SKM-1 (cell line): ENCODE measurements at regions not wholly inside any gene's neighbourhood (a gene's known extent, or its start where the extent isn't known, plus 50 kb on each side); places are given as distances from the start of the nearest gene placed in this dataset.

ENCODE experiments used
- DNase-seq: peaks from one replicate; lab custom pipeline; 2025; ENCODE audit not compliant: unreplicated experiment; lab: John Stamatoyannopoulos, UW

DNA sequence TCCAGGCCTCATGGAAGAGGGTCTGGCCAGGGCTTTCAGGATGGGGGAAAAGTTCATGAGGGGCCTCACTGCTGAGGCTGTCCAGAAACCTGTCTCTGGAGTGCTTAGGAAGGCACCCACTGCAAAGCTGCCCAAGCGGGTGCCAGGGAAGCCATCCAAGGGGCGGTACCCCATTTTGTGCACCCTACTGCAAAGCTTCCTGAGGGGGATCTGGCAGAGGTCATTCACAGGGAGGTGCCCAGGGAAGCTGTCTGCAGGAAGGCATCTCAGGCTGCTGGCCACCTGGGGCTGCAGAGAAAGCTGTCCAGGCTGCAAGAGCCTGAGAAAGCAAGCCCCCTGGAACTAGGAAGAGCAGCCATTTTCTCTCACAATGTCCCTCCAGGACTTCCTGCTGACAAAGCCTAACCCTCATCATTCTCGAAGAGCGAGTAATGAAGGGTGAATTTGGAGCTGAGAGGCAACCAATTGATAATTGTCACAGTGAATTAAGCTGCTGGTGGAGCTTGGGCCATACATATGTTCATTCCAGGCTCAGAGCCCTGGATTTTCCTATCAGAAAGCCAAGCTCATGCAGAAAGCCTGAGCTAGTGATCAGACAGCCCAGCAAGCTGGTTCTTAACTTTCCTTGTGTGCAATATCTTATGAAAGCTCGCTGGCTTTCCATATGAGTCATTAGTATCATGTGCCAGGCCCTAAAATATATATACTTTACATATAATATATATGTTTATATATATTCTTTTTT is 62.2 kb upstream of the SLC22A16 start:
- no peak for DNase-seq

DNA sequence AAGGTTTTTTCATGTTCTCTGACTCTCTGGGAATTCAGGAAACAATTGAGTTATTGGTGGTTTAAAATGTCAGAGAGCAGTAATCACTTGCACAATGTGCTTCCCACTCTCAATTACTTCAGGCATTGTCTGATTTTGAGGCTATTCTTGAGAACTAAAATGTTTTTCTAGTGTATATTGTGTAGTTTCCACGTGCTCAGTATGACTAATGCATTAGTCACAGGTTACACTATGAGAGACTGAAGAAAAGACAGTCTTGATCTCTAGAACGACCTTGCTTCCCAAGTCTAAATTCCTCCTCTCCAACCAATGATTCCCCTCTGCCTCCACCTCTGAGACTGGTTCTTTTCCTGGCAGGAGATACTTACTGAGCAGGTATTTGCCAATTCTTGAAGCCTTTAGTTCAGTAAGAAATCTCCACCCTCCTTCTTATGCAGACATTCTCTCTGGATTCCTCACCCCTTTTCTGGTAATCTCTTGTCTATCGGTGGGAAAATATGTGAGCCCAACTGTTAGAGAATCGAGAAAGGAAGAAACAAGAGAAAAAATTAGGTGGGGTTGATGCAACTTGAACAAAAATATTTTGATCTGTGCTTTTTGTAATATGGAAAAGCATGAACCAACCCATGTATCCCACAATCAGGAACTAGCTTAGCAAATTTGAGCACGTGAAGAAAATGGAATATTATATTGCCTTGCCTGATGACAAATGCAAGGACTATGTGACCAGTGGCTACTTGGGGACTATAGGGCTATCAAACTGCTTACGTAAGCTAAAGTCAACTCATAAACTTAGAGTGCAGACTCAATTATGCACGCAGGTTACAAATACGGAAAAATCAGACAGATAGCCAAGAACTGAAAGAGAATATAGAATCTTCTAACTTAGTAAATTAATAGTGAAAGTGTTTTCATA is 61.1 kb upstream of the SLC22A16 start:
- no peak for DNase-seq

DNA sequence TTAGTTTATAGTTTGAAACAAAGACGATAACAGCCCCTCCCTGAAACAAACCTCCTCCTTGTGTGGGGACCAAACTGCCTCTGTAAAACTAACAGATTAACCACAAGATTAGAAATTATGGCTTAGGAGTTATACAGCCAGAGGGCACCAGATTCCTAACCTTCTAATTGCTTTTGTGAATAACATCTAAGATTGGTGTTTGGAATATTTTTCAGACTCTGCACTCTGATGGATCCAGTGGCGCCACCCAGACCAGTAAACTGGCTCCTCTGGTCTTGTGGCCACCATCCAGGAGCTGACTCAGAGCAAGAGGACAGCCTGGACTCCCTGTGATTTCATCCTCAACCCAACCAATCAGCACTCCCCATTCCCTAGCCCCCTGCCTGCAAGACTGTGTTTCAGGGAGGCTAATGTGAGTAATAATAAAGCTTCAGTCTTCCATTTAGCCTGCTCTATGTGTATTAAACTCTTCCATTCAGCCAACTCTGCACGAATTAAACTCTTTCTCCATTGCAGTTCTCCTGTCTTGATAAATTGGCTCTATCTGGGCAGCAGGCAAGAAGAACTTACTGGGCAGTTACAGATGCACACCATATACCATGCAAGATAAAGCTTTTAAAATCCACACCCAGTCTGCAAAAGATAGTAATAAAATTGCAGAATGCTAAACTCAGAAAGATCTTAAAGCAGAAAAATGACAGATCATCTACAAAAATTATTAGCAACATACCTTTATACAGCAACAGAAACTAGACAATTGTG is 58.5 kb upstream of the SLC22A16 start:
- no peak for DNase-seq

DNA sequence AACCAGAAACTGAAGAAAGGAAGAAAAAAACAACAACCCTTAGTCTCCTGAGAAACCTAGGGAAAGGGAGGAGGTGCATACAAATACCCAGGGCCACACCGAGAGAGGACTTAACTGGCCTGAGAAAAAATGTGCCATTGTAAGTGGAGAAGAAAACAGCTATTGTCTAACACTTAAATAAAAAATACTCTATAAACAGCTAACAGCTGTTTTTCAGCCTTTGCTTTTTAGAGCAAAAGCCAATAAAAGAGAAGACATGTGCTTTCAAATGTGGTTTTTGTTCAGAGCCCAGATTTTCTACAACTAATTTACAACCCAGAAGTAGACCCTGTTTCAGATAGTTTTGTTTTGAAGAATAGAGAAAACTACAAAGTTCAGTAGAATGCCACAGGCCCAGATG is 56.0 kb upstream of the SLC22A16 start:
- no peak for DNase-seq

DNA sequence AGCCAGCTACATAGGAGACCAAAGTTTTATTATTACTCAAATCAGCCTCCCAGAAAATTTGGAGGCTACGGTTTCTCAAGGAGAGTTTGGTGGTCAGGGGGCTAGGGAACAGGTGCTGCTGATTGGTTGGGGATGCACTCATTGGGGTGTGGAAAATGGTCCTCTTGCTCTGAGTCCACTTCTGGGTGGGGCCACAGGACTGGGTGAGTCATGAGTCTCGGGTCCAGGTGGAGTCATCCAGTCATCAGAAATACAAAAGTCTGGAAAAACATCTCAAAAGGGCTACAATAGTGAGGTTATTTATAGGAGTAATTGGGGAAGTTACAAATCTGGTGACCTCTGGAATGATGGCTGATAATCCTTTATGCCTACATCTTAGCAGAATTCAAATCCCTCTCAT is 54.3 kb upstream of the SLC22A16 start:
- DNase-seq: no peak

DNA sequence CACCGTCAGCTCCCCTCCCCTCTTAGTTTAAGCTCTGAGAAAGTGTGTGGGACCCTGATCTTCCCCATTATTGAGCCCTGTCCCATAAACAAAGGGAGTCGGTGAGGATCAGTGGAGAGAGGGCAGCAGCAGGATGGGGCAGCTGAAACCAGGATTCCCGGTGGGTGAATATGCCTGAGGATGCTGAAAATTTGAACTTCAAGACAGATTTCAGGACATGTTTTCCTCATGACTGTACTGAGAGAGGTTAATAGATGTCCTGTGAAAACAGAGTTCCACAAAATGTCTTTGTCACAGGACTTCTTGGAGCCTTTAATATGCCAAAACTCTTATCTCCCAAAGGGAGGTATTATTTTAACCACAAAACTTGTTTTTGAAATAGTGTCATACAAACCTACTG is 53.5 kb upstream of the SLC22A16 start:
- DNase-seq: no peak

DNA sequence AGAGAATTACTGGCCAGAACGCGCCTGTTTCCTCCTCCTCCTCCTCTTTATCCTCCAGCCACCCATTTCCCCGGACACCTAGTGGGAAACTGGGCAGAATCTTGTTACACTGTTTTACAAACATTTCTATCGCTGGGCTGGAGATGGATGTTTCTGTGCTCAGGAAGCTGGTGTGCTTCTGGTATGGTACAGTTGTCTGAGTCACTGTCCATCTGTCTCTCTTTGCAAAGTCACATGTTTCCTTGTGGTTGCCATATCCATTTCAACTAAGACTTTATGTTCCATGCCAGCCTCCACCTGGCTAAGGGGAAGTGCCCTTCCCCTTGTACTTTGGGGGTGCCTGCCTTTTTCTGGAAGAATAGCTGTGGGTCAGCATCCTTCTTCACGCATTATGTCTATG is 52.9 kb upstream of the SLC22A16 start:
- DNase-seq: no peak

DNA sequence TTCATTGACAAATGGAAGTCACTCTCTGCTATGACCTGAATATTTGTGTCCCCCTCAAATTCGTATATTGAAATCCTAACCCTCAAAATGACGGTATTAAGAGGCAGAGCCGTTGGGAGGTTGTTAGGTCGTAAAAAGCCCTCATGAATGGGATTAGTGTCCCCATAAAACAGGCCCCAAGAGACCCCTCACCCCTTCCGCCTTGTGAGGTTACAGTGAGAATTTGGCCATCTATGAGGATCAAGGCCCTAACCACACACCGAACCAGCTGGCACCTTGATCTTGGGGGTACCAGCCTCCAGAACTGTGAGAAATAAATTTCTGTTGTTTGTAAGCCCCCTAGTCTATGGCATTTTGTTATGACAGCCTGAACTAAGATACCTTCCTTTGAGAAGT is 52.5 kb upstream of the SLC22A16 start:
- no peak for DNase-seq

DNA sequence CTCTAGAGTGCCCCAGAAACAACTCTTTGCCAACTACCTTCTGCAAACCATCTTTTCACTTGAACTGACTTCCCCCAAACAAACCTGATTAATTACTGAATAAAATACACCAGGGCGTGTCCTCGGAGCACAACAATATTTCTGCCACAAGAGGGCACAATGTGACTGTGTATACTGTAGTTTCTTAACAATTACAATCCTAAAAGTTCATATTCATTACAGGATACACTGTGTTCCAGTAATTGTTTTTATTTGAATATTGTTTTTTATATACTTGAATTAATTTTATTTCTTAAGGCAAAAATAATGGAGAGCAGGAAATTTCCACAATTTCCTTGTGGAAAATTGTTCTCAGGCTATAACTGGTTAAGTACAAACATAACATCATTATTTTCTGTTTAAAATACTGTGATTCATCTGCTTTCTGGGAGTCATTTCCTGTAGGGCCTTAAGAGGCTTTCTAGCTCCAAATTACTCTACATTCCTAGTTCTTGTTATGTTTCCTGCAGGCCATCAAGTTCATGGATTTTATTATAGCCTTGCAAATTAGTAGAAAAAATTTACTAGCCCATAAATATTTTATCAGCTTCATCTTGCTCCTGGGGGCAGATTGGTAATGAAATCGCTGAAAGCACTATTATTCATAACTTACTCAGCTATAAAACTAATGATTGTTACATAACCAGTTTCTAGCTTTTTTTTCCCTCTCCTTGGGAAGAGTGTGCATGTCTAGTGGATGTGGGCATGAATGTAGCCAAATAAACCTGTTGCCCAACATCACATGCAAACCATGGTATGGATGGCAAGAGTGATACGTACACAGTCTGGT is 51.9 kb upstream of the SLC22A16 start:
- DNase-seq: peak; percentile 50

DNA sequence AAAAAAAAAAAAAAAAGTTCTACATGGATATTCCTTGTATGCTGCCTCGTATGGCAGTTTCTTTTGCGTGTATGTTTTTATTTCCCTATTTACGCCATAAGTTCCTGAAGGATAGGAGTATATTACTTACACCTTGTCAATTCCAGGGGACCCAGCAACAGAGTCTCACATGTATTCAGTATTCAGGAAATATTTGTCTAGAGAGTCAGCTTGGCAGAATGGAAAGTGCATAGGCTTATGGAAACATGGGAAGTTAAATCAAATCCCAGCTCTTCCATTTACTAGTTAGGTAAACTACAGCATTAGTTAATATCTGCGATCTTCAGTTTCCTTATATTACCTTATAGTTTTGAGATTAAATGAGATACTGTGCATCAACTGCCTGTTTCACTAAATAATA is 51.1 kb upstream of the SLC22A16 start:
- DNase-seq: no peak

DNA sequence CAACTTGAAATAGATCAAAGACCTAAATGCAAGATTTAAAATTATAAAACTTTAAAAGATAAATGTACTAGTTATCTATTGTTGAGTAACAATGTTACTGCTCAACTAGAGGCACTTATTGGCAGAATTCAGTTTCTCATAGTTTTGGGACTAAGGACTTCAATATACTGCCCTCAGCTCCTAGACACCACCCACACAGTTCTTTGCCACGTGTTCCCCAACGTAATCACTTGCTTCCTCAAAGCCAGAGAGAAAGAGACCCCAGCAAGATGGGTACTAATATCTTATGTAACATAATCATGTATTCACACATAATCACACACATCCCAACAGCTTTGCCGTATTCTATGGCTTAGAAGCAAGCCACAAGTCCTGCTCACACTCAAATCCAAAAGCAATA is 50.3 kb upstream of the SLC22A16 start:
- no peak for DNase-seq
